ENCODE measurements at regions not wholly inside any gene's neighbourhood (a gene's known extent, or its start where the extent isn't known, plus 50 kb on each side); places are given as distances from the start of the nearest gene placed in this dataset.

GRCh38 chr1:21342961-21343838, 52.9 kb upstream of the ECE1 start:
- Mint-ChIP-seq H3K4me3 (peak overlapping the region; percentile 92), H3K27me3 (no peaks in the 10 kb centered on the region), H3K27ac (no peak overlapping the region), H3K4me1 (peaks cover 42% of the 10 kb centered on the region), H3K36me3 (ENCODE audit: low read depth) (no peaks in the 10 kb centered on the region)
- DNase-seq (no peak), ATAC-seq (peak; percentile 20)
- no peaks in the 10 kb centered on the region for H3K9me3 ChIP-seq (ENCODE audit: control insufficient read depth, low read length, poor library complexity, severe bottlenecking)

- no peaks in the 10 kb centered on the region for H3K9me3 ChIP-seq (ENCODE audit: control insufficient read depth, low read length, poor library complexity, severe bottlenecking)
- Mint-ChIP-seq H3K4me1 (peaks cover 46% of the 10 kb centered on the region), H3K4me3 (peak overlapping the region; percentile 70), H3K27ac (peak overlapping the region; percentile 65), H3K36me3 (ENCODE audit: low read depth) (no peaks in the 10 kb centered on the region), H3K27me3 (no peaks in the 10 kb centered on the region)
- ATAC-seq = no peak
- DNase-seq = no peak
Measured at GRCh38 chr1:21341517-21342078, 51.3 kb upstream of the ECE1 start.

GRCh38 chr1:21341022-21341421, 50.8 kb upstream of the ECE1 start:
- Mint-ChIP-seq H3K27ac (peak overlapping the region; percentile 65), H3K36me3 (ENCODE audit: low read depth) (no peaks in the 10 kb centered on the region)
- no peak for DNase-seq

GRCh38 chr1:21340230-21340945, 50.1 kb upstream of the ECE1 start:
- DNase-seq (no peak), ATAC-seq (no peak)
- Mint-ChIP-seq H3K4me1 (peaks cover 53% of the 10 kb centered on the region), H3K27me3 (no peaks in the 10 kb centered on the region), H3K36me3 (ENCODE audit: low read depth) (no peaks in the 10 kb centered on the region), H3K4me3 (no peak overlapping the region), H3K27ac (peak overlapping the region; percentile 43)
- H3K9me3 ChIP-seq (ENCODE audit: control insufficient read depth, low read length, poor library complexity, severe bottlenecking) = no peaks in the 10 kb centered on the region

More at GRCh38 chr1:21341022-21341421, 50.8 kb upstream of the ECE1 start:
- H3K9me3 ChIP-seq (ENCODE audit: control insufficient read depth, low read length, poor library complexity, severe bottlenecking) = no peaks in the 10 kb centered on the region
- Mint-ChIP-seq H3K4me1 (peaks cover 48% of the 10 kb centered on the region), H3K27me3 (no peaks in the 10 kb centered on the region), H3K4me3 (peak overlapping the region; percentile 12)
- ATAC-seq = no peak
